Parathyroid adenoma (tissue), 2 donors: ENCODE measurements at regions not wholly inside any gene's neighbourhood (a gene's known extent, or its start where the extent isn't known, plus 50 kb on each side); places are given as distances from the start of the nearest gene placed in this dataset.
"Not testable (repeated sequence)": the region's sequence is repeated elsewhere in the genome, so short reads cannot be mapped to it uniquely, and the experiment has no call there.

Experiments used
- H2AFZ ChIP-seq: fragments of 300-600 bp; sonication (generic); one replicate; pipeline ENCODE4 v1.7.0; 2017; ENCODE audit warnings: antibody characterized with exemption, mild to moderate bottlenecking
- H3K27ac ChIP-seq: fragments of 300-600 bp; sonication (generic); one replicate; pipeline ENCODE4 v1.7.0; 2017
- H3K27me3 ChIP-seq: fragments of 300-600 bp; sonication (generic); one replicate; pipeline ENCODE4 v1.7.0; 2017; ENCODE audit warnings: low read length; ENCODE audit not compliant: control insufficient read depth, insufficient read depth
- H3K36me3 ChIP-seq: fragments of 300-600 bp; sonication (generic); one replicate; pipeline ENCODE4 v1.7.0; 2017; ENCODE audit warnings: low read length; ENCODE audit not compliant: control insufficient read depth, insufficient read depth
- H3K4me1 ChIP-seq: fragments of 300-600 bp; sonication (generic); one replicate; pipeline ENCODE4 v1.7.0; 2017; ENCODE audit warnings: control low read depth
- H3K4me2 ChIP-seq: fragments of 300-600 bp; sonication (generic); one replicate; pipeline ENCODE4 v1.7.0; 2017; ENCODE audit warnings: low read length
- H3K4me3 ChIP-seq: fragments of 300-600 bp; sonication (generic); one replicate; pipeline ENCODE4 v1.7.0; 2017; ENCODE audit warnings: low read depth, low read length
- H3K79me2 ChIP-seq: fragments of 300-600 bp; sonication (generic); one replicate; pipeline ENCODE4 v1.7.0; 2017; ENCODE audit warnings: control low read depth
- H3K9ac ChIP-seq: fragments of 300-600 bp; sonication (generic); one replicate; pipeline ENCODE4 v1.7.0; 2017; ENCODE audit warnings: mild to moderate bottlenecking
- H3K9me3 ChIP-seq: fragments of 300-600 bp; sonication (generic); one replicate; pipeline ENCODE4 v1.7.0; 2017; ENCODE audit warnings: low read length; ENCODE audit not compliant: control insufficient read depth
- CTCF ChIP-seq: fragments of 300-600 bp; sonication (generic); IDR thresholded peaks from one replicate; pipeline ENCODE4 v1.7.0; 2017; ENCODE audit warnings: antibody characterized with exemption, mild to moderate bottlenecking
- donor health status: primary hyperparathyroidism.

DNA sequence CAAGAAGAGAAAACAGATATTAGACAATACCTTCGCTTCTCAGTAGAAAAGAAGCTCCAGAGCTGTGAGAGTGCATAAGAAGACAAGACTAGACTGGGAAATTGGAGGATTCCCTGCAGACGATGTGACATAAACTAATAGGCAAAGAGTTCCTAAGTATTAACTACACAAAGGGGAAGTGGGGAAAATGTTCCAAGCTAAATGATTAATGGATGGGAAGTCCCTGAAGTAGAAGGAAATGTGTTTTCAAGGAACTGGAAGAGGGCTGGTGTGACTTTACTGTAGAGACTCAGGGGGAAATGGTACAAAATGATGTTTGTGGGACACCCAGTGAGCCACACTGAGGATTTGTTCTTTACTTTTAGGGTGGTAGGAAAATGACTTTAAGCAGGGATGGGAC is 69.7 kb upstream of the DCLK2 start:
- no peak overlapping the region for H2AFZ ChIP-seq
- no peak overlapping the region for H3K9ac ChIP-seq
- no peaks in the 10 kb centered on the region for H3K4me1 ChIP-seq
- H3K27ac ChIP-seq, result no peak overlapping the region
- no peaks in the 10 kb centered on the region for H3K27me3 ChIP-seq
- H3K36me3 ChIP-seq, result no peaks in the 10 kb centered on the region
- no peak for TF ChIP-seq CTCF
- no peak overlapping the region for H3K4me2 ChIP-seq
- H3K79me2 ChIP-seq, result no peaks in the 10 kb centered on the region
- H3K9me3 ChIP-seq, result no peaks in the 10 kb centered on the region
- no peak overlapping the region for H3K4me3 ChIP-seq

DNA sequence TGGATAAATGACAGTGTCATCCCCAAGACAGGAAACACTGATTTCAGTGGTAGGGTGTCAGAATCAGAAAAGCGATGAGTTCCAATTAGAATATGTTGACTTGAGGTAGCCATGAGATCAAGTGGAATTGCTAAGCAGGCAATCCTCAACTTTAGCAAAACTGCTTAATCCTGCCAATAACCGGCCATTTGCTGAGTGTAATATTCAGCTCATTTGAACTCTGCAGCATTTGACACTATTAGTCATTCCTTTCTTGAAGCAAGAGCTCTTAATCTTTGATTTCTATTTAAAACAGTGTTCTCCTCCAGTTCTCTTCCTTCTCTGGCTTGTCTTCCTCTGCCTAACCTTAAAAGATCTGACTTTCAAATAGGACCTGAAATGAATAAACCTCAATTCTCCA is 68.7 kb upstream of the DCLK2 start:
- no peak for TF ChIP-seq CTCF
- no peaks in the 10 kb centered on the region for H3K4me1 ChIP-seq
- no peaks in the 10 kb centered on the region for H3K27me3 ChIP-seq
- H3K4me2 ChIP-seq, result no peak overlapping the region
- no peak overlapping the region for H3K9ac ChIP-seq
- no peak overlapping the region for H2AFZ ChIP-seq
- H3K36me3 ChIP-seq, result no peaks in the 10 kb centered on the region
- H3K79me2 ChIP-seq, result no peaks in the 10 kb centered on the region
- no peaks in the 10 kb centered on the region for H3K9me3 ChIP-seq
- no peak overlapping the region for H3K4me3 ChIP-seq
- no peak overlapping the region for H3K27ac ChIP-seq

GRCh38 chr4:150010525-150011126 is 67.6 kb upstream of the DCLK2 start:
- no peak overlapping the region for H3K4me2 ChIP-seq
- H3K9me3 ChIP-seq, result no peaks in the 10 kb centered on the region
- H3K27me3 ChIP-seq, result no peaks in the 10 kb centered on the region
- no peak overlapping the region for H3K4me3 ChIP-seq
- no peak overlapping the region for H2AFZ ChIP-seq
- no peaks in the 10 kb centered on the region for H3K36me3 ChIP-seq
- H3K9ac ChIP-seq, result no peak overlapping the region
- H3K4me1 ChIP-seq, result no peaks in the 10 kb centered on the region
- peak; percentile 35 for TF ChIP-seq CTCF
- no peaks in the 10 kb centered on the region for H3K79me2 ChIP-seq
- no peak overlapping the region for H3K27ac ChIP-seq

DNA sequence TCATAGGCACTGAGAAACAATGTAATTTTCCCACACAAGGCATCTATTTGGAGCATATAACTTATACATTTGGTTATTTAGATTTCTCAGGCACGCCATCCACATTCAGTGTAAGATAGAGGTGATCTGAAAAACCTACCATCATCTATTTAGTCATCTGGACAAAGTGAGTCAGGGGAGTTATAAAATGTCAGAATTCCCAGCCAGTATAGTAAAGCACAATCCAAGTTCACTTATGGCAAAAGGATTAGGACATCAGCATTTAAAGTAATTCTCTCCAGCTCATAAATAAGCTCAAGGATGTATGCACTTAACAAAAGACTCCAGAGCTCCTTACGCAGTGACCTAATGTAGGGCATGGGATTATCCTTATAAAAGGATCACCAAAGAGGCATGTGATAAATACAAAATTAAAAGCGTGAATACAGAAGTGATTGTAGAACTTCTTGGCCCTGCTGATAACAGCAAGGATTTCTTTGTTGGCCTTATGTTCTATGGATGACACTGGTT is 65.3 kb upstream of the DCLK2 start:
- no peak overlapping the region for H3K27ac ChIP-seq
- no peak overlapping the region for H3K9ac ChIP-seq
- no peak overlapping the region for H3K4me2 ChIP-seq
- no peaks in the 10 kb centered on the region for H3K79me2 ChIP-seq
- no peak overlapping the region for H2AFZ ChIP-seq
- H3K4me1 ChIP-seq, result no peaks in the 10 kb centered on the region
- no peaks in the 10 kb centered on the region for H3K36me3 ChIP-seq
- no peaks in the 10 kb centered on the region for H3K9me3 ChIP-seq
- H3K27me3 ChIP-seq, result no peaks in the 10 kb centered on the region
- no peak overlapping the region for H3K4me3 ChIP-seq
- no peak for TF ChIP-seq CTCF

DNA sequence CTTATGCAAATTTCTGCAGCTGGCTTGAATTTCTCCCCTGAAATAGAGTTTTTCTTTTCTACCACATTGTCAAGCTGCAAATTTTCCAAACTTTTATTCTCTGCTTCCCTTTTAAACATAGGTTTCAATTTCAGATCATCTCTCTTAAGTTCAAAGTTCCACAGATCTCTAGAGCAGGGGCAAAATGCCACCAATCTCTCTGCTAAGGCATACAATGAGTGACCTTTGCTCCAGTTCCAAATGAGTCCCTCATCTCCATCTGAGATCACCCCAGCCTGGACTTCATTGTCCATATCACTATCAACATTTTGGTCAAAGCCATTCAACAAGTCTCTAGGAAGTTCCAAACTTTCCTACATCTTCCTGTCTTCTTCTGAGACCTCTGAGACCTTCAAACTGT is 62.3 kb upstream of the DCLK2 start:
- not testable (repeated sequence) for H3K9me3 ChIP-seq, H3K4me2 ChIP-seq, H3K27me3 ChIP-seq, H3K36me3 ChIP-seq, H3K4me1 ChIP-seq, H3K27ac ChIP-seq, H3K4me3 ChIP-seq, H2AFZ ChIP-seq, H3K79me2 ChIP-seq, H3K9ac ChIP-seq

GRCh38 chr4:150016621-150017020 is 61.6 kb upstream of the DCLK2 start:
- not testable (repeated sequence) for H3K4me3 ChIP-seq, H3K9me3 ChIP-seq, H3K79me2 ChIP-seq, H3K9ac ChIP-seq, H3K4me1 ChIP-seq, H3K4me2 ChIP-seq, H2AFZ ChIP-seq, H3K36me3 ChIP-seq, H3K27me3 ChIP-seq, H3K27ac ChIP-seq
